DOHH2 (cell line): ENCODE measurements at regions not wholly inside any gene's neighbourhood (a gene's known extent, or its start where the extent isn't known, plus 50 kb on each side); places are given as distances from the start of the nearest gene placed in this dataset.

ENCODE experiments used
- CTCF ChIP-seq: fragments of 200-600 bp; sonication (generic); IDR thresholded peaks from one replicate; pipeline ENCODE4 v1.5.1; 2014; ENCODE audit warnings: antibody characterized with exemption, mild to moderate bottlenecking, low read depth, low read length; ENCODE audit not compliant: poor library complexity, severe bottlenecking
- EZH2phosphoT487 ChIP-seq: fragments of 200-600 bp; sonication (generic); IDR thresholded peaks from 2 replicates; pipeline ENCODE4 v1.6.1; 2017; ENCODE audit warnings: borderline replicate concordance, mild to moderate bottlenecking, antibody characterized with exemption, low read length, moderate library complexity, mixed read lengths

GRCh38 chr3:176074096-176074495 lies 1123.2 kb downstream of the TBL1XR1 start:
- TF ChIP-seq CTCF (no peak), EZH2phosphoT487 (no peak)
